AG09309 (cell line): ENCODE measurements at regions not wholly inside any gene's neighbourhood (a gene's known extent, or its start where the extent isn't known, plus 50 kb on each side); places are given as distances from the start of the nearest gene placed in this dataset.

Source experiments
- DNase-seq: peaks from one replicate; pipeline ENCODE4 v3.0.0-alpha.2; 2010; ENCODE audit warnings: low read depth
- H3K4me3 ChIP-seq: 2 replicates; pipeline ENCODE4 v1.5.1; 2011; ENCODE audit warnings: mild to moderate bottlenecking, low read depth, low read length, moderate library complexity; ENCODE audit not compliant: control insufficient read depth
- CTCF ChIP-seq: IDR thresholded peaks from 2 replicates; pipeline ENCODE4 v1.5.1; 2011; ENCODE audit warnings: mild to moderate bottlenecking, low read depth, low read length, inconsistent platforms; ENCODE audit not compliant: insufficient read depth, control insufficient read depth; ENCODE audit errors: missing control alignments

DNA sequence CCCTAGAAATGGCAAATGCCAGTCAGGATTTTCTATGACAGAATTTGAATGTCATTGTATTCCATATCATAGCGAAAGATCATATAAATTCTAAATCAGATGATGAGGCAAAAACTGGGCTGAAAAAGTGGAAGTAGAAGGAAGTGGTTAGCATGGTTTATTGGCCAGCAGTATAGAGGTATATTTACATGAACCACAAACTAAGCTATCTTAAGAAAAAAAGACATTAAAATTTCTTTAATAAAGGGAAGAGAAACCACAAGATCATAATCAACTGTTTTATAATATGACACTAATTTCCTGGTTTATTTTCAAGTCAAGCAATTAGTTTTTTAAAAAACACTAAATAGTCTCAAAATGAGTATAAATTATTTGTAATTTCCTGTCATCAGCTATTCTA lies 123.2 kb upstream of the LRP1B start:
- no peak for DNase-seq
- H3K4me3 ChIP-seq: no peak overlapping the region

GRCh38 chr2:142241016-142241415 lies 110.2 kb upstream of the LRP1B start:
- no peak overlapping the region for H3K4me3 ChIP-seq
- no peak for DNase-seq
- no peak for TF ChIP-seq CTCF

More for the DNA sequence above, 123.2 kb upstream of the LRP1B start:
- no peak for TF ChIP-seq CTCF

DNA sequence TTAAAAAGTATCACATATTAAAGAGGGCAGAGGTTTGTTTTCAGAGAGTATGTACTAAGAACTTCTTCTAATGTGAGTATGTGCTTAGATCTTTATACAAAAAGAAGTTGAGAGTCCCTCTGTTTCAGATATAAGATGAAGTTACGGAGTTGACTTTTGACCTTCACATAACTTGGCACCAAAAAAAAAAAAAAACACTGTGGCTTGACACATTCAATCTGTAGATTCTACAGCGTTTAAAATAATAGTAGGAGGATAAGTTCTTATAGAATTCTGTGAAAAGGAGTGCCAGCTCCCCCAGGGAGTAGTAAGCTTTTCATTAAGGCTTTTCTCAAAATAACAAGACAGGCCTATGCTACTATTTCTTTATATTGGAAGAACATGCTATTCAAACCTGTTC lies 105.4 kb upstream of the LRP1B start:
- no peak for DNase-seq
- no peak overlapping the region for H3K4me3 ChIP-seq
- TF ChIP-seq CTCF: no peak

- no peak overlapping the region for H3K4me3 ChIP-seq
- TF ChIP-seq CTCF: no peak
- no peak for DNase-seq
These were observed 103.9 kb upstream of the LRP1B start for GRCh38 chr2:142234741-142235140.

- no peak for TF ChIP-seq CTCF
- no peak for DNase-seq
- H3K4me3 ChIP-seq: no peak overlapping the region
These were observed 92.5 kb upstream of the LRP1B start for GRCh38 chr2:142223309-142223708.

- no peak overlapping the region for H3K4me3 ChIP-seq
- TF ChIP-seq CTCF: no peak
- DNase-seq: no peak
These were observed 91.9 kb upstream of the LRP1B start for GRCh38 chr2:142222715-142223114.

- TF ChIP-seq CTCF: no peak
- H3K4me3 ChIP-seq: no peak overlapping the region
- no peak for DNase-seq
These were observed 90.1 kb upstream of the LRP1B start for GRCh38 chr2:142220901-142221300.
